ENCODE measurements at regions not wholly inside any gene's neighbourhood (a gene's known extent, or its start where the extent isn't known, plus 50 kb on each side); places are given as distances from the start of the nearest gene placed in this dataset.

GRCh38 chr6:138550346-138550767 lies 51.1 kb upstream of the NHSL1 start:
- Mint-ChIP-seq H3K27me3 (no peaks in the 10 kb centered on the region), H3K4me1 (ENCODE audit: unreplicated experiment) (peaks cover 13% of the 10 kb centered on the region), H3K27ac (no peak overlapping the region), H3K36me3 (no peaks in the 10 kb centered on the region), H3K4me3 (no peak overlapping the region), H3K9me3 (no peaks in the 10 kb centered on the region)
- no peak for TF ChIP-seq CTCF (conservative IDR thresholded peaks at IDR 0.05)
- DNase-seq (ENCODE audit: extremely low spot score, unreplicated experiment) = no peak

DNA sequence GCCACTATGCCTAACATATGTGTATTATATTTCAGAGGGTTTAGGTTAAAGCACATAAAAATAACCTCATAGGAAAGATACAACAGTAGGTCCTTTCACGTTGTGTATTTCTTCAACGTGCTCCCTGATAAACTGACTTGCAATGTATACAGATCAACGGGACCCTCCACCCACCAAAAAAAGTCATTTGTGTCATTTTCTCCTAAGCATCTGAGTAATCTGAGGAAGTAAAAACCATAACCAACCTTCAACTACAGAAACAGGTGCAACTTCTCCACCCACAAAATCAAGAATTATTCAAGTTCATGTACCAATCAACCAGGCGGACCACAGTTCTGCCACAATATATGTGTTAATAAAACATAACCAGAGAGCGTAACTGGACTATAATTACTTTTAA lies 54.9 kb upstream of the NHSL1 start:
- DNase-seq (ENCODE audit: extremely low spot score, unreplicated experiment) = no peak
- no peak overlapping the region for H3K4me3 Mint-ChIP-seq
- no peak overlapping the region for H3K27ac Mint-ChIP-seq
- no peaks in the 10 kb centered on the region for H3K36me3 Mint-ChIP-seq
- peaks cover 13% of the 10 kb centered on the region for H3K4me1 Mint-ChIP-seq (ENCODE audit: unreplicated experiment)
- no peaks in the 10 kb centered on the region for H3K27me3 Mint-ChIP-seq
- TF ChIP-seq CTCF (conservative IDR thresholded peaks at IDR 0.05) = no peak
- H3K9me3 Mint-ChIP-seq = no peaks in the 10 kb centered on the region

- Mint-ChIP-seq H3K4me3 (peak overlapping the region; percentile 9), H3K27me3 (no peaks in the 10 kb centered on the region)
Observed at GRCh38 chr6:138555421-138555988, 56.2 kb upstream of the NHSL1 start.

GRCh38 chr6:138557147-138557546 lies 57.9 kb upstream of the NHSL1 start:
- Mint-ChIP-seq H3K4me1 (ENCODE audit: unreplicated experiment) (peaks cover 15% of the 10 kb centered on the region), H3K4me3 (no peak overlapping the region), H3K27me3 (no peaks in the 10 kb centered on the region), H3K9me3 (no peaks in the 10 kb centered on the region), H3K27ac (peak overlapping the region; percentile 33), H3K36me3 (no peaks in the 10 kb centered on the region)
- TF ChIP-seq CTCF (conservative IDR thresholded peaks at IDR 0.05) = no peak
- DNase-seq (ENCODE audit: extremely low spot score, unreplicated experiment) = no peak

More at GRCh38 chr6:138555421-138555988, 56.2 kb upstream of the NHSL1 start:
- no peaks in the 10 kb centered on the region for H3K36me3 Mint-ChIP-seq
- no peak for TF ChIP-seq CTCF (conservative IDR thresholded peaks at IDR 0.05)
- H3K9me3 Mint-ChIP-seq = no peaks in the 10 kb centered on the region
- DNase-seq (ENCODE audit: extremely low spot score, unreplicated experiment) = no peak
- peak overlapping the region; percentile 32 for H3K27ac Mint-ChIP-seq
- peaks cover 15% of the 10 kb centered on the region for H3K4me1 Mint-ChIP-seq (ENCODE audit: unreplicated experiment)

- no peak for TF ChIP-seq CTCF (conservative IDR thresholded peaks at IDR 0.05)
- Mint-ChIP-seq H3K4me3 (no peak overlapping the region), H3K4me1 (ENCODE audit: unreplicated experiment) (peaks cover 15% of the 10 kb centered on the region), H3K9me3 (peaks cover 5% of the 10 kb centered on the region), H3K27me3 (no peaks in the 10 kb centered on the region), H3K27ac (no peak overlapping the region), H3K36me3 (no peaks in the 10 kb centered on the region)
- no peak for DNase-seq (ENCODE audit: extremely low spot score, unreplicated experiment)
Observed at GRCh38 chr6:138559143-138559542, 59.8 kb upstream of the NHSL1 start.

All from type B pancreatic cell (in vitro differentiated cells).